ENCODE measurements at regions not wholly inside any gene's neighbourhood (a gene's known extent, or its start where the extent isn't known, plus 50 kb on each side); places are given as distances from the start of the nearest gene placed in this dataset.

- Histone ChIP-seq H3K27me3 (ENCODE audit: insufficient read depth, low read depth, low read length) (no peaks in the 10 kb centered on the region), H3K9me2 (ENCODE audit: insufficient read depth, low read length) (no peaks in the 10 kb centered on the region), H2AFZ (ENCODE audit: low read depth, low read length) (no peak overlapping the region), H3K79me2 (replicated peaks; ENCODE audit: insufficient read depth, low read length) (no peaks in the 10 kb centered on the region), H4K20me1 (ENCODE audit: insufficient read depth) (no peaks in the 10 kb centered on the region), H3K9ac (ENCODE audit: low read length) (no peak overlapping the region), H3K9me3 (ENCODE audit: low read length) (no peaks in the 10 kb centered on the region), H3K4me3 (ENCODE audit: low read length) (no peak overlapping the region), H3K4me2 (ENCODE audit: low read length) (no peak overlapping the region), H3F3A (ENCODE audit: insufficient read depth, low read length, poor library complexity, severe bottlenecking) (no peaks in the 10 kb centered on the region), H3K36me3 (ENCODE audit: insufficient read depth, low read length) (no peaks in the 10 kb centered on the region), H3K27ac (ENCODE audit: low read length) (no peak overlapping the region)
- no peak for TF ChIP-seq POLR2AphosphoS5 (IDR thresholded peaks at IDR 0.05)
- no peak for TF ChIP-seq CTCF (IDR thresholded peaks at IDR 0.05; ENCODE audit: poor library complexity, severe bottlenecking)
- TF ChIP-seq REST (IDR thresholded peaks at IDR 0.05; ENCODE audit: borderline replicate concordance): no peak
- no peak for TF ChIP-seq RAD21 (conservative IDR thresholded peaks at IDR 0.05)
Measured at GRCh38 chr9:24090566-24090965, 264.5 kb upstream of the ELAVL2 start.

- TF ChIP-seq EP300 (conservative IDR thresholded peaks at IDR 0.05; ENCODE audit: poor library complexity, severe bottlenecking): no peak
- TF ChIP-seq RAD21 (conservative IDR thresholded peaks at IDR 0.05): no peak
- no peak for TF ChIP-seq CTCF (IDR thresholded peaks at IDR 0.05; ENCODE audit: poor library complexity, severe bottlenecking)
- TF ChIP-seq MXI1 (conservative IDR thresholded peaks at IDR 0.05; ENCODE audit: poor library complexity, severe bottlenecking): no peak
- no peak for TF ChIP-seq REST (IDR thresholded peaks at IDR 0.05; ENCODE audit: borderline replicate concordance)
- no peak for TF ChIP-seq POLR2AphosphoS5 (IDR thresholded peaks at IDR 0.05)
- TF ChIP-seq EZH2 (IDR thresholded peaks at IDR 0.05; ENCODE audit: borderline replicate concordance, insufficient read depth, low read length, poor library complexity, severe bottlenecking): no peak
- no peak for TF ChIP-seq SMC3 (conservative IDR thresholded peaks at IDR 0.05; ENCODE audit: poor library complexity)
- no peak for TF ChIP-seq TAF1 (IDR thresholded peaks at IDR 0.05; ENCODE audit: low read depth)
- H3K27ac ChIP-seq (ENCODE audit: low read length): no peak overlapping the region
- no peaks in the 10 kb centered on the region for H4K20me1 ChIP-seq (ENCODE audit: insufficient read depth)
- no peaks in the 10 kb centered on the region for H3F3A ChIP-seq (ENCODE audit: insufficient read depth, low read length, poor library complexity, severe bottlenecking)
- H3K9me2 ChIP-seq (ENCODE audit: insufficient read depth, low read length): no peaks in the 10 kb centered on the region
- no peaks in the 10 kb centered on the region for H3K79me2 ChIP-seq (replicated peaks; ENCODE audit: insufficient read depth, low read length)
- no peak overlapping the region for H3K4me2 ChIP-seq (ENCODE audit: low read length)
- H3K9ac ChIP-seq (ENCODE audit: low read length): no peak overlapping the region
- no peak overlapping the region for H3K4me3 ChIP-seq (ENCODE audit: low read length)
- no peaks in the 10 kb centered on the region for H3K36me3 ChIP-seq (ENCODE audit: insufficient read depth, low read length)
- H3K9me3 ChIP-seq (ENCODE audit: low read length): no peaks in the 10 kb centered on the region
- H3K27me3 ChIP-seq (ENCODE audit: insufficient read depth, low read depth, low read length): no peaks in the 10 kb centered on the region
- no peak overlapping the region for H2AFZ ChIP-seq (ENCODE audit: low read depth, low read length)
Measured at GRCh38 chr9:24073666-24074065, 247.6 kb upstream of the ELAVL2 start.
